ENCODE measurements at regions not wholly inside any gene's neighbourhood (a gene's known extent, or its start where the extent isn't known, plus 50 kb on each side); places are given as distances from the start of the nearest gene placed in this dataset.
"Not testable (repeated sequence)": the region's sequence is repeated elsewhere in the genome, so short reads cannot be mapped to it uniquely, and the experiment has no call there.

DNA sequence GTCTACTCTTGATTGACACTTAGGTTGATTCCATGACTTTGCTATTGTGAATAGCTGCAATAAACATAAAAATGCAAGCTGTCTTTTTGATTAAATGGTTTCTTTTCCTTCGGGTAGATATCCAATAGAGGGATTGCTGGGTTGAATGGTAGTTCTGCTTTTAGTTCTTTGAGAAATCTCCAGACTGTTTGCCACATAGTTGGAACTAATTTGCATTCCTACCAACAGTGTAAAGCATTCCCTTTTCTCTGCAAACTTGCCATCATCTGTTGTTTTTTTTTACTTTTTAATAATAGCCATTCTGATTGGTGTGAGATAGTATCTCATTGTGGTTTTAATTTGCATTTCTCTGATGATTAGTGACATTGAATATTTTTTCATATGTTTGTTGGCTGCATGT, 122.2 kb upstream of the PRKG2 start:
- TF ChIP-seq, protein P1, sequence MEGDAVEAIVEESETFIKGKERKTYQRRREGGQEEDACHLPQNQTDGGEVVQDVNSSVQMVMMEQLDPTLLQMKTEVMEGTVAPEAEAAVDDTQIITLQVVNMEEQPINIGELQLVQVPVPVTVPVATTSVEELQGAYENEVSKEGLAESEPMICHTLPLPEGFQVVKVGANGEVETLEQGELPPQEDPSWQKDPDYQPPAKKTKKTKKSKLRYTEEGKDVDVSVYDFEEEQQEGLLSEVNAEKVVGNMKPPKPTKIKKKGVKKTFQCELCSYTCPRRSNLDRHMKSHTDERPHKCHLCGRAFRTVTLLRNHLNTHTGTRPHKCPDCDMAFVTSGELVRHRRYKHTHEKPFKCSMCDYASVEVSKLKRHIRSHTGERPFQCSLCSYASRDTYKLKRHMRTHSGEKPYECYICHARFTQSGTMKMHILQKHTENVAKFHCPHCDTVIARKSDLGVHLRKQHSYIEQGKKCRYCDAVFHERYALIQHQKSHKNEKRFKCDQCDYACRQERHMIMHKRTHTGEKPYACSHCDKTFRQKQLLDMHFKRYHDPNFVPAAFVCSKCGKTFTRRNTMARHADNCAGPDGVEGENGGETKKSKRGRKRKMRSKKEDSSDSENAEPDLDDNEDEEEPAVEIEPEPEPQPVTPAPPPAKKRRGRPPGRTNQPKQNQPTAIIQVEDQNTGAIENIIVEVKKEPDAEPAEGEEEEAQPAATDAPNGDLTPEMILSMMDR (IDR thresholded peaks at IDR 0.05; ENCODE audit: unreplicated experiment), result no peak
- no peak for DNase-seq (ENCODE audit: low spot score in 2 of 2, unreplicated experiment in 2 of 2)
- Mint-ChIP-seq H3K9me3 (peaks cover 47% of the 10 kb centered on the region), H3K36me3 (no peaks in the 10 kb centered on the region), H3K4me3 (no peak overlapping the region), H3K27ac (no peak overlapping the region), H3K27me3 (ENCODE audit: low read depth) (peaks cover 2% of the 10 kb centered on the region), H3K4me1 (peaks cover 17% of the 10 kb centered on the region)

DNA sequence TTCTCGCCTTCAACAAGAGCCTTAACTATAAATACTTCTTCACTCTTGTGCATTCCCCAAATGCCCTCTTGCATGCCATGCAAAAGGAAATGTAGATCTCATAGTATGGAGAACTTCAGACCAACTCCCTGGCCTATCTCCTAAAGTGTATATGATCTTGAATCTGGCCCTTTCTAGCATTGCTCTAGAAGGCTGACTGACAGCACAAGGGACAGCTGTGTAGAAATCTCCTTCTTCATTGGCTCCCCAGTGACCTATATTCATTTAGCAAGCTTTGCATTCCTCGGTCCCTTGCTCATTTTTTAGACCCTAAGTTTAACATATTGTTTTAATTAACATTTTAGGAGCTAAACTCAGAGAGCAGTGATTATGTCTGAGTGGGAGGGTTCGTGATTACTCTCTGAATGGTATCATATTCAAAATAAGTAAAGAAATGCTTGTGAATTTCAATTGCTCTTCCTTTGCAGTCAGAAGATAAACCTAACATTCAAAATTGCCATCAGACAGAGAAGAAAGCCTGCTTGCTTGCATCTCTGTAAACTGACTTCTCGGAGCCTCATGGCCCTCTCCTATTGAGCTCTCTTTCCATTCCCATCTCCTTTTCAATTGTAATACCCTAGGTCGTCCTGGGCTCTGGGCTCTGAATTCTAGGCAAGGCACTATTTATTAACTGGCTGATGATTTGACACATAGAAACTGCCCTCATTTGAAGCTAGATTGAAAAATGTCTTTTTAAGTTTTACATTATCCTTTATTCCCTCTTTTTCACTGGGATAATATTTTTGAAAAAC, 120.3 kb upstream of the PRKG2 start:
- DNase-seq (ENCODE audit: low spot score in 2 of 2, unreplicated experiment in 2 of 2), result no peak
- Mint-ChIP-seq H3K4me3 (no peak overlapping the region), H3K27me3 (ENCODE audit: low read depth) (peaks cover 2% of the 10 kb centered on the region), H3K27ac (no peak overlapping the region), H3K36me3 (no peaks in the 10 kb centered on the region), H3K4me1 (peaks cover 26% of the 10 kb centered on the region), H3K9me3 (peaks cover 29% of the 10 kb centered on the region)
- TF ChIP-seq, protein P1 (IDR thresholded peaks at IDR 0.05; ENCODE audit: unreplicated experiment), result no peak

GRCh38 chr4:81330018-81330417, 115.0 kb upstream of the PRKG2 start:
- Mint-ChIP-seq H3K27ac (no peak overlapping the region), H3K36me3 (no peaks in the 10 kb centered on the region), H3K9me3 (peaks cover 13% of the 10 kb centered on the region), H3K4me3 (no peak overlapping the region), H3K4me1 (peaks cover 23% of the 10 kb centered on the region), H3K27me3 (ENCODE audit: low read depth) (peaks cover 12% of the 10 kb centered on the region)
- TF ChIP-seq, protein P1 (IDR thresholded peaks at IDR 0.05; ENCODE audit: unreplicated experiment), result no peak
- no peak for DNase-seq (ENCODE audit: low spot score in 2 of 2, unreplicated experiment in 2 of 2)

DNA sequence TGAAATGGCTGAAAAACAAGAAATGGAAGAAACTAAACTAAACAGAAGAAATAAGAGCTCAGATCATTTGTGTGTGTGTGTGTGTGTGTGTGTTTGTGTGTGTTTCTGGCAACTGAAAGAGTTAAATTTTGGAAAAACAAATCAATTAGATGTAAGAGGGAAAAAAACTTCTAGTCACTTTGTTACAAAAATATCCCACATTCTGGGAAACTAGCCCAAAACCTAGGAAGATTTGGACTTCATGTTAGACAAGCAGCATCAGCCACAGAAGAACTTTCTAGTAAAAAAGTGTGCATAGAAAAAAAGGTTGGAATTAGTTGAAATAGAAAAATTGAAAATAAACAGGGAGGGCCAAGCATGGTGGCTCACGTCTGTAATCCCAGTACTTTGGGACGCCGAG, 111.6 kb upstream of the PRKG2 start:
- H3K4me3 Mint-ChIP-seq, result no peak overlapping the region
- DNase-seq (ENCODE audit: low spot score in 2 of 2, unreplicated experiment in 2 of 2), result no peak
- H3K4me1 Mint-ChIP-seq, result peaks cover 13% of the 10 kb centered on the region
- peaks cover 40% of the 10 kb centered on the region for H3K9me3 Mint-ChIP-seq
- peaks cover 35% of the 10 kb centered on the region for H3K27me3 Mint-ChIP-seq (ENCODE audit: low read depth)
- H3K36me3 Mint-ChIP-seq, result no peaks in the 10 kb centered on the region
- no peak overlapping the region for H3K27ac Mint-ChIP-seq
- TF ChIP-seq, protein P1 (IDR thresholded peaks at IDR 0.05; ENCODE audit: unreplicated experiment), result no peak

GRCh38 chr4:81324594-81324993, 109.6 kb upstream of the PRKG2 start:
- not testable (repeated sequence) for H3K36me3 Mint-ChIP-seq; DNase-seq (ENCODE audit: low spot score in 2 of 2, unreplicated experiment in 2 of 2); H3K4me1 Mint-ChIP-seq; H3K4me3 Mint-ChIP-seq; H3K27ac Mint-ChIP-seq
- H3K9me3 Mint-ChIP-seq, result peaks cover 40% of the 10 kb centered on the region
- H3K27me3 Mint-ChIP-seq (ENCODE audit: low read depth), result peaks cover 45% of the 10 kb centered on the region

GRCh38 chr4:81319657-81320056, 104.6 kb upstream of the PRKG2 start:
- Mint-ChIP-seq H3K9me3 (peaks cover 24% of the 10 kb centered on the region), H3K27me3 (ENCODE audit: low read depth) (peaks cover 70% of the 10 kb centered on the region), H3K4me1 (peaks cover under 1% of the 10 kb centered on the region), H3K36me3 (no peaks in the 10 kb centered on the region), H3K4me3 (no peak overlapping the region), H3K27ac (no peak overlapping the region)
- no peak for DNase-seq (ENCODE audit: low spot score in 2 of 2, unreplicated experiment in 2 of 2)
- TF ChIP-seq, protein P1 (IDR thresholded peaks at IDR 0.05; ENCODE audit: unreplicated experiment), result no peak

Data from mesothelial cell of epicardium (in vitro differentiated cells).